Spinal cord (tissue), 9 donors: ENCODE measurements at regions not wholly inside any gene's neighbourhood (a gene's known extent, or its start where the extent isn't known, plus 50 kb on each side); places are given as distances from the start of the nearest gene placed in this dataset.
"Not testable (repeated sequence)": the region's sequence is repeated elsewhere in the genome, so short reads cannot be mapped to it uniquely, and the experiment has no call there.

Source experiments
- DNase-seq, 6 donors: peaks; one replicate each; pipeline versions ENCODE4 v3.0.0 to v3.0.0-alpha.2; 2013 to 2015; ENCODE audit warnings: low spot score in 6 of 6, low read depth in 4 of 6
- H3K27ac ChIP-seq: one replicate; pipeline ENCODE4 v1.5.1; 2013; ENCODE audit warnings: low read depth, low read length, control low read depth
- H3K27me3 ChIP-seq: one replicate; pipeline ENCODE4 v1.6.1; 2013; ENCODE audit warnings: low read length; ENCODE audit not compliant: control insufficient read depth, insufficient read depth
- H3K36me3 ChIP-seq: one replicate; pipeline ENCODE4 v1.6.1; 2013; ENCODE audit warnings: low read length; ENCODE audit not compliant: control insufficient read depth, insufficient read depth
- H3K4me1 ChIP-seq: one replicate; pipeline ENCODE4 v1.6.1; 2013; ENCODE audit warnings: low read length; ENCODE audit not compliant: control insufficient read depth, insufficient read depth
- H3K4me3 ChIP-seq: one replicate; pipeline ENCODE4 v1.5.1; 2013; ENCODE audit warnings: low read depth, low read length, control low read depth
- H3K9me3 ChIP-seq: one replicate; pipeline ENCODE4 v1.6.1; 2013; ENCODE audit warnings: low read length; ENCODE audit not compliant: control insufficient read depth, insufficient read depth
- WGBS: methylation state at CpG from one replicate; pipeline ENCODE4 v1.1.5; 2013; ENCODE audit warnings: missing lambda C conversion rate; ENCODE audit not compliant: insufficient coverage; 5-methylcytosine and 5-hydroxymethylcytosine counted together
- donor health status: healthy.

- no peaks in the 10 kb centered on the region for H3K4me1 ChIP-seq
- no peak overlapping the region for H3K4me3 ChIP-seq
- no peaks in the 10 kb centered on the region for H3K27me3 ChIP-seq
- no peak for DNase-seq
- WGBS: no CpG with 5 or more reads among the region's 2 CpGs
- H3K27ac ChIP-seq: no peak overlapping the region
- peaks cover 3% of the 10 kb centered on the region for H3K9me3 ChIP-seq
- no peaks in the 10 kb centered on the region for H3K36me3 ChIP-seq
These were observed 737.1 kb downstream of the TDRD15 start for GRCh38 chr2:21860907-21861306.

- Histone ChIP-seq H3K9me3 (peaks cover 3% of the 10 kb centered on the region), H3K36me3 (no peaks in the 10 kb centered on the region), H3K4me3 (no peak overlapping the region), H3K27me3 (no peaks in the 10 kb centered on the region), H3K27ac (no peak overlapping the region), H3K4me1 (no peaks in the 10 kb centered on the region)
- WGBS: 67% methylated on average over 1 of the region's 5 CpGs
- DNase-seq: no peak
These were observed 742.5 kb downstream of the TDRD15 start for GRCh38 chr2:21866316-21866715.

GRCh38 chr2:21887881-21888280 lies 764.1 kb downstream of the TDRD15 start:
- 79% methylated on average over 2 of the region's 4 CpGs for WGBS
- Histone ChIP-seq H3K4me3 (no peak overlapping the region), H3K9me3 (no peaks in the 10 kb centered on the region), H3K27me3 (no peaks in the 10 kb centered on the region), H3K4me1 (no peaks in the 10 kb centered on the region), H3K27ac (no peak overlapping the region), H3K36me3 (no peaks in the 10 kb centered on the region)
- DNase-seq: peak in 1 of 6 donors; percentile 35

- Histone ChIP-seq H3K4me3 (no peak overlapping the region), H3K4me1 (no peaks in the 10 kb centered on the region), H3K9me3 (no peaks in the 10 kb centered on the region), H3K36me3 (no peaks in the 10 kb centered on the region), H3K27me3 (no peaks in the 10 kb centered on the region), H3K27ac (no peak overlapping the region)
- 24% methylated on average over 4 of the region's 7 CpGs for WGBS
- DNase-seq: peak in 1 of 6 donors; percentile 35
These were observed 766.3 kb downstream of the TDRD15 start for GRCh38 chr2:21890041-21890440.

GRCh38 chr2:21890716-21891115 lies 766.9 kb downstream of the TDRD15 start:
- Histone ChIP-seq H3K9me3 (no peaks in the 10 kb centered on the region), H3K36me3 (no peaks in the 10 kb centered on the region), H3K4me1 (no peaks in the 10 kb centered on the region), H3K27ac (no peak overlapping the region), H3K27me3 (no peaks in the 10 kb centered on the region), H3K4me3 (no peak overlapping the region)
- WGBS: 86% methylated on average over 6 of the region's 6 CpGs
- DNase-seq: peak in 1 of 6 donors; percentile 6

- Histone ChIP-seq H3K9me3 (no peaks in the 10 kb centered on the region), H3K36me3 (no peaks in the 10 kb centered on the region), H3K27me3 (no peaks in the 10 kb centered on the region), H3K4me1 (no peaks in the 10 kb centered on the region), H3K4me3 (no peak overlapping the region), H3K27ac (no peak overlapping the region)
- no peak for DNase-seq
- WGBS: 77% methylated on average over 4 of the region's 5 CpGs
These were observed 767.4 kb downstream of the TDRD15 start for GRCh38 chr2:21891191-21891590.

- no peak for DNase-seq
- 94% methylated on average over 4 of the region's 8 CpGs for WGBS
- no peaks in the 10 kb centered on the region for H3K36me3 ChIP-seq
- H3K27me3 ChIP-seq: no peaks in the 10 kb centered on the region
- no peaks in the 10 kb centered on the region for H3K9me3 ChIP-seq
- H3K4me1 ChIP-seq: no peaks in the 10 kb centered on the region
- no peak overlapping the region for H3K4me3 ChIP-seq
- no peak overlapping the region for H3K27ac ChIP-seq
These were observed 768.4 kb downstream of the TDRD15 start for GRCh38 chr2:21892140-21892539.

- Histone ChIP-seq H3K9me3 (no peaks in the 10 kb centered on the region), H3K27ac (no peak overlapping the region), H3K36me3 (no peaks in the 10 kb centered on the region), H3K4me3 (no peak overlapping the region), H3K27me3 (no peaks in the 10 kb centered on the region), H3K4me1 (no peaks in the 10 kb centered on the region)
- 100% methylated on average over 1 of the region's 5 CpGs for WGBS
- DNase-seq: no peak
These were observed 771.4 kb downstream of the TDRD15 start for GRCh38 chr2:21895200-21895599.

GRCh38 chr2:21908712-21909380 lies 785.1 kb downstream of the TDRD15 start:
- 92% methylated on average over 15 of the region's 26 CpGs for WGBS
- H3K27me3 ChIP-seq, H3K4me3 ChIP-seq, H3K27ac ChIP-seq, H3K36me3 ChIP-seq, H3K4me1 ChIP-seq, DNase-seq, H3K9me3 ChIP-seq: not testable (repeated sequence)

GRCh38 chr2:21910832-21911507 lies 787.2 kb downstream of the TDRD15 start:
- Histone ChIP-seq H3K27me3 (no peaks in the 10 kb centered on the region), H3K4me3 (no peak overlapping the region), H3K9me3 (no peaks in the 10 kb centered on the region), H3K4me1 (no peaks in the 10 kb centered on the region), H3K27ac (no peak overlapping the region), H3K36me3 (no peaks in the 10 kb centered on the region)
- 100% methylated on average over 1 of the region's 6 CpGs for WGBS
- DNase-seq: no peak
